Nephron progenitor cell (in vitro differentiated cells): ENCODE measurements at regions not wholly inside any gene's neighbourhood (a gene's known extent, or its start where the extent isn't known, plus 50 kb on each side); places are given as distances from the start of the nearest gene placed in this dataset.

Experiments used
- DNase-seq: peaks from one replicate; pipeline ENCODE4 v3.0.0; 2021
- H3K27ac Mint-ChIP-seq: 2 replicates; pipeline ENCODE4 v1.8.0; 2021; ENCODE audit warnings: mild to moderate bottlenecking, moderate library complexity, mixed read lengths
- H3K27me3 Mint-ChIP-seq: 2 replicates; pipeline ENCODE4 v1.8.0; 2021; ENCODE audit warnings: mild to moderate bottlenecking, low read depth, mixed read lengths; ENCODE audit not compliant: poor library complexity
- H3K36me3 Mint-ChIP-seq: 2 replicates; pipeline ENCODE4 v1.8.0; 2021; ENCODE audit warnings: low read depth, mixed read lengths
- H3K4me1 Mint-ChIP-seq: 2 replicates; pipeline ENCODE4 v1.8.0; 2021; ENCODE audit warnings: mixed read lengths
- H3K4me3 Mint-ChIP-seq: 2 replicates; pipeline ENCODE4 v1.8.0; 2021; ENCODE audit warnings: mild to moderate bottlenecking, moderate library complexity, mixed read lengths
- H3K9me3 Mint-ChIP-seq: 2 replicates; pipeline ENCODE4 v1.8.0; 2021; ENCODE audit warnings: mild to moderate bottlenecking, moderate library complexity, mixed read lengths
- CTCF ChIP-seq: fragments of 200-600 bp; sonication (generic); IDR thresholded peaks from 2 replicates; pipeline ENCODE4 v1.5.0; 2021; ENCODE audit warnings: antibody characterized with exemption

GRCh38 chr7:36048902-36049240, 104.2 kb upstream of the EEPD1 start:
- no peak overlapping the region for H3K27ac Mint-ChIP-seq
- no peak overlapping the region for H3K4me3 Mint-ChIP-seq
- H3K27me3 Mint-ChIP-seq: peaks cover 4% of the 10 kb centered on the region
- DNase-seq: no peak
- TF ChIP-seq CTCF: no peak
- no peaks in the 10 kb centered on the region for H3K36me3 Mint-ChIP-seq
- H3K9me3 Mint-ChIP-seq: no peaks in the 10 kb centered on the region
- peaks cover 24% of the 10 kb centered on the region for H3K4me1 Mint-ChIP-seq

GRCh38 chr7:36051501-36051900, 101.6 kb upstream of the EEPD1 start:
- Mint-ChIP-seq H3K9me3 (no peaks in the 10 kb centered on the region), H3K4me1 (peaks cover 13% of the 10 kb centered on the region)
- no peak for TF ChIP-seq CTCF

GRCh38 chr7:36053589-36053988, 99.5 kb upstream of the EEPD1 start:
- no peak overlapping the region for H3K4me3 Mint-ChIP-seq
- peaks cover 8% of the 10 kb centered on the region for H3K27me3 Mint-ChIP-seq
- no peak for DNase-seq
- peaks cover 12% of the 10 kb centered on the region for H3K4me1 Mint-ChIP-seq
- H3K9me3 Mint-ChIP-seq: no peaks in the 10 kb centered on the region
- TF ChIP-seq CTCF: no peak
- no peak overlapping the region for H3K27ac Mint-ChIP-seq
- H3K36me3 Mint-ChIP-seq: no peaks in the 10 kb centered on the region

More at GRCh38 chr7:36051501-36051900, 101.6 kb upstream of the EEPD1 start:
- no peaks in the 10 kb centered on the region for H3K36me3 Mint-ChIP-seq
- H3K27ac Mint-ChIP-seq: no peak overlapping the region
- H3K27me3 Mint-ChIP-seq: peaks cover 4% of the 10 kb centered on the region
- DNase-seq: no peak
- H3K4me3 Mint-ChIP-seq: no peak overlapping the region

- no peak overlapping the region for H3K27ac Mint-ChIP-seq
- H3K4me3 Mint-ChIP-seq: no peak overlapping the region
- TF ChIP-seq CTCF: no peak
- H3K9me3 Mint-ChIP-seq: peaks cover under 1% of the 10 kb centered on the region
- peaks cover 4% of the 10 kb centered on the region for H3K27me3 Mint-ChIP-seq
- H3K36me3 Mint-ChIP-seq: no peaks in the 10 kb centered on the region
- H3K4me1 Mint-ChIP-seq: peaks cover 8% of the 10 kb centered on the region
- DNase-seq: no peak
Measured at GRCh38 chr7:36054637-36055036, 98.4 kb upstream of the EEPD1 start.

GRCh38 chr7:36055207-36055606, 97.8 kb upstream of the EEPD1 start:
- no peak for DNase-seq
- Mint-ChIP-seq H3K9me3 (peaks cover 6% of the 10 kb centered on the region), H3K4me1 (peaks cover 8% of the 10 kb centered on the region), H3K27me3 (peaks cover 4% of the 10 kb centered on the region), H3K36me3 (no peaks in the 10 kb centered on the region), H3K4me3 (no peak overlapping the region), H3K27ac (no peak overlapping the region)
- TF ChIP-seq CTCF: no peak

GRCh38 chr7:36057323-36057722, 95.7 kb upstream of the EEPD1 start:
- no peak for DNase-seq
- no peak for TF ChIP-seq CTCF
- Mint-ChIP-seq H3K4me1 (peaks cover 8% of the 10 kb centered on the region), H3K36me3 (no peaks in the 10 kb centered on the region), H3K27ac (no peak overlapping the region), H3K9me3 (peaks cover 6% of the 10 kb centered on the region), H3K27me3 (peaks cover 4% of the 10 kb centered on the region), H3K4me3 (no peak overlapping the region)
